Urothelium cell line (cell line): ENCODE measurements at regions not wholly inside any gene's neighbourhood (a gene's known extent, or its start where the extent isn't known, plus 50 kb on each side); places are given as distances from the start of the nearest gene placed in this dataset.

ENCODE experiments used
- DNase-seq: peaks from one replicate; pipeline ENCODE4 v3.0.0; 2011; ENCODE audit warnings: low spot score, mixed read lengths
- FAIRE-seq: peaks from 2 replicates; lab custom pipeline; 2011; peaks lifted over from hg19 to GRCh38; lab: Jason Lieb, UNC

GRCh38 chr1:17903386-17903785 is 148.3 kb downstream of the ACTL8 start:
- no peak for FAIRE-seq
- peak; percentile 53 for DNase-seq

GRCh38 chr1:17904290-17904689 is 149.2 kb downstream of the ACTL8 start:
- FAIRE-seq: no peak
- DNase-seq: no peak

GRCh38 chr1:17907999-17908398 is 152.9 kb downstream of the ACTL8 start:
- no peak for FAIRE-seq
- no peak for DNase-seq

- FAIRE-seq (no peak), DNase-seq (no peak)
Measured at GRCh38 chr1:17908945-17909344, 153.8 kb downstream of the ACTL8 start.

- no peak for FAIRE-seq
- DNase-seq: no peak
Measured at GRCh38 chr1:17909634-17910033, 154.5 kb downstream of the ACTL8 start.

- DNase-seq (no peak), FAIRE-seq (no peak)
Measured at GRCh38 chr1:17911791-17912190, 156.7 kb downstream of the ACTL8 start.

- FAIRE-seq: no peak
- DNase-seq: no peak
Measured at GRCh38 chr1:17912491-17912890, 157.4 kb downstream of the ACTL8 start.

- DNase-seq (no peak), FAIRE-seq (no peak)
Measured at GRCh38 chr1:17913326-17914115, 158.4 kb downstream of the ACTL8 start.

GRCh38 chr1:17914131-17914530 is 159.0 kb downstream of the ACTL8 start:
- DNase-seq: no peak
- no peak for FAIRE-seq

GRCh38 chr1:17914987-17915386 is 159.9 kb downstream of the ACTL8 start:
- DNase-seq (no peak), FAIRE-seq (no peak)

GRCh38 chr1:17915511-17916197 is 160.5 kb downstream of the ACTL8 start:
- FAIRE-seq: no peak
- no peak for DNase-seq

- FAIRE-seq (no peak), DNase-seq (no peak)
Measured at GRCh38 chr1:17916702-17917101, 161.6 kb downstream of the ACTL8 start.

GRCh38 chr1:17919525-17920439 is 164.6 kb downstream of the ACTL8 start:
- DNase-seq (peak; percentile 47), FAIRE-seq (no peak)

GRCh38 chr1:17920881-17921640 is 165.9 kb downstream of the ACTL8 start:
- DNase-seq: no peak
- no peak for FAIRE-seq

GRCh38 chr1:17922833-17923232 is 167.7 kb downstream of the ACTL8 start:
- FAIRE-seq (no peak), DNase-seq (no peak)

GRCh38 chr1:17923666-17924065 is 168.5 kb downstream of the ACTL8 start:
- FAIRE-seq: no peak
- DNase-seq: no peak

GRCh38 chr1:17924578-17924977 is 169.4 kb downstream of the ACTL8 start:
- DNase-seq (no peak), FAIRE-seq (no peak)

- FAIRE-seq: no peak
Measured at GRCh38 chr1:17925290-17926237, 170.4 kb downstream of the ACTL8 start.

GRCh38 chr1:17926906-17927305 is 171.8 kb downstream of the ACTL8 start:
- no peak for DNase-seq
- no peak for FAIRE-seq

More at GRCh38 chr1:17925290-17926237, 170.4 kb downstream of the ACTL8 start:
- no peak for DNase-seq
